Nephron progenitor cell (in vitro differentiated cells): ENCODE measurements at regions not wholly inside any gene's neighbourhood (a gene's known extent, or its start where the extent isn't known, plus 50 kb on each side); places are given as distances from the start of the nearest gene placed in this dataset.

ENCODE experiments used
- DNase-seq: peaks from one replicate; pipeline ENCODE4 v3.0.0; 2021
- H3K27ac Mint-ChIP-seq: 2 replicates; pipeline ENCODE4 v1.8.0; 2021; ENCODE audit warnings: mild to moderate bottlenecking, moderate library complexity, mixed read lengths
- H3K27me3 Mint-ChIP-seq: 2 replicates; pipeline ENCODE4 v1.8.0; 2021; ENCODE audit warnings: mild to moderate bottlenecking, low read depth, mixed read lengths; ENCODE audit not compliant: poor library complexity
- H3K36me3 Mint-ChIP-seq: 2 replicates; pipeline ENCODE4 v1.8.0; 2021; ENCODE audit warnings: low read depth, mixed read lengths
- H3K4me1 Mint-ChIP-seq: 2 replicates; pipeline ENCODE4 v1.8.0; 2021; ENCODE audit warnings: mixed read lengths
- H3K4me3 Mint-ChIP-seq: 2 replicates; pipeline ENCODE4 v1.8.0; 2021; ENCODE audit warnings: mild to moderate bottlenecking, moderate library complexity, mixed read lengths
- H3K9me3 Mint-ChIP-seq: 2 replicates; pipeline ENCODE4 v1.8.0; 2021; ENCODE audit warnings: mild to moderate bottlenecking, moderate library complexity, mixed read lengths
- TF ChIP-seq, protein P1 (sequence below): fragments of 200-600 bp; sonication (generic); IDR thresholded peaks from 2 replicates; pipeline ENCODE4 v1.5.0; 2021; ENCODE audit warnings: antibody characterized with exemption

DNA sequence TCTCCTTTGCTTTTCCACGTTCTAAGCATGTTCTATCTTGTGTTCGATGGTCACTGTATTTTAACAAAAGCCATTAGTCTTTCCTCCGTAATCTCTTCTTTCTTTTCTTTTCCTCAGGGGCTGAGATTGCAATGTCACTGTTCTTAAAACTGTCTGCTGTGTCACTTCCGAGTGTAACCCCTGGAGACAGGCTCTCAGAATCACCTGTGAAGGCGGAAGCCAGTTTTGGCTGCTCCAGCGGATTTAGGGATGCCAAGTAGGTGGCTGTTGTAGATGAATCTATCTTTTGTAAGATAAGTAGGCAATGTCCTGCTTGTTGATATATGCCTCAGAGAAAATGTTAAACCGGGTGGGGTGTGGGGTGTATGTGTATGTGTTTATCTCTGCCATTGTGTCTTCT lies 94.7 kb upstream of the L3MBTL4 start:
- Mint-ChIP-seq H3K27ac (no peak overlapping the region), H3K4me1 (no peaks in the 10 kb centered on the region), H3K36me3 (no peaks in the 10 kb centered on the region), H3K9me3 (no peaks in the 10 kb centered on the region), H3K4me3 (no peak overlapping the region), H3K27me3 (peaks cover 8% of the 10 kb centered on the region)
- no peak for DNase-seq
- TF ChIP-seq, protein P1, sequence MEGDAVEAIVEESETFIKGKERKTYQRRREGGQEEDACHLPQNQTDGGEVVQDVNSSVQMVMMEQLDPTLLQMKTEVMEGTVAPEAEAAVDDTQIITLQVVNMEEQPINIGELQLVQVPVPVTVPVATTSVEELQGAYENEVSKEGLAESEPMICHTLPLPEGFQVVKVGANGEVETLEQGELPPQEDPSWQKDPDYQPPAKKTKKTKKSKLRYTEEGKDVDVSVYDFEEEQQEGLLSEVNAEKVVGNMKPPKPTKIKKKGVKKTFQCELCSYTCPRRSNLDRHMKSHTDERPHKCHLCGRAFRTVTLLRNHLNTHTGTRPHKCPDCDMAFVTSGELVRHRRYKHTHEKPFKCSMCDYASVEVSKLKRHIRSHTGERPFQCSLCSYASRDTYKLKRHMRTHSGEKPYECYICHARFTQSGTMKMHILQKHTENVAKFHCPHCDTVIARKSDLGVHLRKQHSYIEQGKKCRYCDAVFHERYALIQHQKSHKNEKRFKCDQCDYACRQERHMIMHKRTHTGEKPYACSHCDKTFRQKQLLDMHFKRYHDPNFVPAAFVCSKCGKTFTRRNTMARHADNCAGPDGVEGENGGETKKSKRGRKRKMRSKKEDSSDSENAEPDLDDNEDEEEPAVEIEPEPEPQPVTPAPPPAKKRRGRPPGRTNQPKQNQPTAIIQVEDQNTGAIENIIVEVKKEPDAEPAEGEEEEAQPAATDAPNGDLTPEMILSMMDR, result no peak

DNA sequence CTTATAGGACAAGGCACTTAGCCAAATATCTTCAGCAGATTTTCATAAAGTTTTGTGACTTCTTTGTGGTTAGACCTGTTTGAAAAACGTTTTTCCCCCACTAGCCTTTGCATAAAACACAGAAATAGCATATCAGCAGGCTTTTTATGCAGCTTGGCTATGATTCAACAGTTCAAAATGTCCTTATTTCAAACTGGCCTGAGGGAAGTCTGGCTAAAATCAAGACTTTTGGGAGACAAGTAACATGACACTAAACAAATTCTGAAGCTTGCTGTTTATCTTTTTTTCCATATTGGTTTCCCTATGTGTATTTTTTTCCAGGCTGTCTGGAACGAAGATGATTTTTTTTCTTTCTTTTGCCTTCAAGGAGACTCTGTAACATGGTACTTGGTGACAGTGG lies 95.1 kb upstream of the L3MBTL4 start:
- Mint-ChIP-seq H3K27me3 (peaks cover 8% of the 10 kb centered on the region), H3K4me1 (no peaks in the 10 kb centered on the region), H3K9me3 (no peaks in the 10 kb centered on the region), H3K27ac (no peak overlapping the region), H3K4me3 (no peak overlapping the region), H3K36me3 (no peaks in the 10 kb centered on the region)
- no peak for DNase-seq
- TF ChIP-seq, protein P1, result no peak

DNA sequence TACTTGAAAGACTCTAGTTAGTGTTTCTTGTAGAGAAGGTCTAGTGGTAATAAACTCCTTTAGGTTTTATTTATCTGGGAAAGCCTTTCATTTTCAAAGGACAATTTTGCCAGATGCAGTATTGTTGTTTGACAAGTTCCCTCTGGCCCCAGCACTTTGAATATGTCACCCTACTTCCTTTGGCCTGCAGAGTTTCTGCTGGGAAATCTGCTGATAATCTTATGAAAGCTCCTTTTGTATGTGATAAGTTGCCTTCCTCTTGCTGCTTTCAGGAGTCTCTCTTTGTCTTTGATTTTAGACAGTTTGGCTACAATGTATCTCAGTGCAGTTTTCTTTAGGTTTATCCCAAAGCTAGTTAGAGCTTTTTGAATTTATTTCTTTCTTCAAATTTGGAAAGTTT lies 106.2 kb upstream of the L3MBTL4 start:
- H3K4me1 Mint-ChIP-seq, result no peaks in the 10 kb centered on the region
- no peak overlapping the region for H3K27ac Mint-ChIP-seq
- no peak for DNase-seq
- peaks cover 55% of the 10 kb centered on the region for H3K9me3 Mint-ChIP-seq
- TF ChIP-seq, protein P1, result no peak
- no peak overlapping the region for H3K4me3 Mint-ChIP-seq
- no peaks in the 10 kb centered on the region for H3K27me3 Mint-ChIP-seq
- H3K36me3 Mint-ChIP-seq, result no peaks in the 10 kb centered on the region

DNA sequence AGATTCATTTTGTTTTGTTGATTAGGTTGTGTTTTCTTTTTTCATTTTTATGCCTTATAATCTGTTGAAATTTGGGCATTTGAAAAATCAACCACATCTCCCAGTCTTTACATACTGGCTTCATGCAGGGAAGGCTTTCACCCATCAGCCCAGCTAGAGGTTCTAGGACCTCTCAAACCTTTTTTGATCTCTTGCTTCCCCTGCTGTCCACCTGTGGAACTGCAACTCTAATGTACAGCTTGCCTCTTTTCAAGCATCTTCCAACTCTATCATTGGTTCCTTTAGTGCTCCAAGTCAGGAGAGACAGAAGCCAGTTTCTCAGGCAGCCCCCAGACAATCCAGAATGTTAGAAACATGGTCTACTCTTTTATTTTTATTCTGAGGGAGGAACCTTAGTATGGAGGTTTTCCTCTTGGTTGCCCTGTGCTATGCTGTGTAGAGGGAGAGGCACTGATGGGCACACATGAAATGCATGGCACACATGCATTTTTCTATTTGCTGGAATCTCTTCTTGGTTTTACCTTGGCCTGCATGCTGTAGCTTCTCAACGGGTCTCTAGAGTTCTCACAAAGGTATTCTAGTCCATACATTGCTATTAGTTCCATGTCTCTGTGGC lies 107.2 kb upstream of the L3MBTL4 start:
- DNase-seq, result peak; percentile 26
- H3K4me1 Mint-ChIP-seq, result no peaks in the 10 kb centered on the region
- H3K4me3 Mint-ChIP-seq, result no peak overlapping the region
- TF ChIP-seq, protein P1, result peak; percentile 53
- peaks cover 46% of the 10 kb centered on the region for H3K9me3 Mint-ChIP-seq
- no peaks in the 10 kb centered on the region for H3K36me3 Mint-ChIP-seq
- H3K27me3 Mint-ChIP-seq, result no peaks in the 10 kb centered on the region
- no peak overlapping the region for H3K27ac Mint-ChIP-seq

DNA sequence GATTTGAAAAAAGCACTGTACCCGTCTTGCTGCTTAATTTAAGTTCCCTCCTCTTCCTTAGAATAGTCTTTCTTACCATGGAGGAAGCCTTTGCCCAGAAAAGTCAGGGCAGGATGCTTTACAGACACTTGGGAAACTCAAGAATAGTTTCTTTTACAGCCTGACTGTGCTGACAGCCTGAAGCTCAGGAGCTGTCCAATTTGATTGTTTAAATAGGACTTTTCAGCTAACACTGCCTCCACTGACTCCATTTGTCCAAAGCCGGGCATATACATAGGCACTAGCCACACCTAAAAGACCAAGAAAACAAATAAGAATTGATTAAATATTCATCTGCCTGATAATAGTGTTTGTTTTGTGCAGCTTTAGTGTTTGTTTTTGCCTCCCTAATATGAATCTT lies 110.9 kb upstream of the L3MBTL4 start:
- H3K27ac Mint-ChIP-seq, result no peak overlapping the region
- H3K9me3 Mint-ChIP-seq, result peaks cover 23% of the 10 kb centered on the region
- DNase-seq, result no peak
- no peak overlapping the region for H3K4me3 Mint-ChIP-seq
- H3K27me3 Mint-ChIP-seq, result no peaks in the 10 kb centered on the region
- TF ChIP-seq, protein P1, result no peak
- H3K4me1 Mint-ChIP-seq, result no peaks in the 10 kb centered on the region
- no peaks in the 10 kb centered on the region for H3K36me3 Mint-ChIP-seq

DNA sequence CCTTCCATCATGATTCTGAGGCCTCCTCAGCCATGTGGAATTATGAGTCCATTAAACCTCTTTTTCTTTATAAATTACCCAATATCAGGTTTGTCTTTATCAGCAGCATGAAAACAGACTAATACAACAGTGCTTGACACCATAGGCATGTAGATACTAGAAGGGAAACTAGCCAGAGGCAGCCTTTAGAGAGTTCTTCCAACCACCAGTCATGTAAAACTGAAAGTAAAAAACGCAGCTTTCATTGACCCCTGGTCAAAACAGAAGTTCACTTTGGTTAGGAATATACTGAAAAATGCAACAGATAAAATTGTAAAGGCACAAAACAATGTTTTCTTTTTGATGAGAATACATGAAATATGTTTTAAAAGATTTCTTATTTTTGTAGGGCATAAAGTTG lies 122.8 kb upstream of the L3MBTL4 start:
- Mint-ChIP-seq H3K9me3 (peaks cover 10% of the 10 kb centered on the region), H3K4me3 (no peak overlapping the region), H3K27me3 (no peaks in the 10 kb centered on the region), H3K4me1 (peaks cover 5% of the 10 kb centered on the region), H3K36me3 (no peaks in the 10 kb centered on the region), H3K27ac (no peak overlapping the region)
- TF ChIP-seq, protein P1, result no peak
- no peak for DNase-seq
